HG02763 (cell line): ENCODE measurements at regions not wholly inside any gene's neighbourhood (a gene's known extent, or its start where the extent isn't known, plus 50 kb on each side); places are given as distances from the start of the nearest gene placed in this dataset.

Experiments used
- ATAC-seq: cut with Tn5 transposase; IDR thresholded peaks from one replicate; pipeline ENCODE4 v1.9.1; 2021; ENCODE audit warnings: mild to moderate bottlenecking, moderate library complexity; ENCODE audit not compliant: unreplicated experiment

DNA sequence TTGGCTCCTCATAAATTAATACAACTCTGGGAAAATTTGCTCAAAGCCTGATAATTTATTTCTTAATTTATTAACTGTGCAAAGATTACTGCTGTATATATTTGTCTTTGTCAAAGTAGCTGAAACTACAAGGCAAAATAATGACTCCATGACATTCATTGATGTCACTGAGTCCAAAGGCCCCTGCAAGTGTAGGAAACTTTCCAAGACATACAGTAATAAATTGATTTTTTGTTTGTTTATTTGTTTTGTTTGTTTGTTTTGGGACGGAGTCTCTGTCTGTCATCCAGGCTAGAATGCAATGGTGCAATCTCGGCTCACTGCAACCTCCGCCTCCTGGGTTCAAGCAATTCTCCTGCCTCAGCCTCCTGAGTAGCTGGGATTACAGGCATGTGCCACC is 96.8 kb upstream of the LPP start:
- no peak for ATAC-seq

DNA sequence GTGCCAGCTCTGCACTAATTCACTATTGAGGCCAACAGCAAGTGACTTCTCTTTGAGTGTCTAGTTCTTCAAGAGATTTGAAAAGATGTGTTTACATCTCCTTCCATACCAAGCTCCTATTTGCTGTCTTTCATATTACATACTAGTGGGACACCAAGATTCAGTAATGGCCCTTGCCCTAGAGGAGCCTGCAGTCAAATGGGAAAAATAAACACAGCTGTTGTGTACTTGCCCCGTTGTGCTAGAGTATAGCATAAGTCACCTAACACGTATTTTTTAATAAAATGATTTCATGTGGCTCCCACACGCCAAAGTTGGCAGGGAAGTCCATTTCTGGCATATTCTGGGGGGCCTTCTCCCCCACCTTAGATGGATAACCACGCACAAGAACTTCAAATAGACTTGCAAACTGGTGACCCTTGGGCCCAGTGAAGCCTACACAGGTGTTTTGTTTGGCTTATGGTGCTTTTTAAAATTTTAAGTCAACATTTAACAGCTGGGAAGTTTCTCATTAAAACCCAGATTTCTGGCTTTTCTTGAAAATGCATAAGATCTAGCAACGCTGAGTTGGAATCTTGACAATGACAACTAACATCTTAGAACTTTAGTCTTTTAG is 95.3 kb upstream of the LPP start:
- ATAC-seq, result no peak

DNA sequence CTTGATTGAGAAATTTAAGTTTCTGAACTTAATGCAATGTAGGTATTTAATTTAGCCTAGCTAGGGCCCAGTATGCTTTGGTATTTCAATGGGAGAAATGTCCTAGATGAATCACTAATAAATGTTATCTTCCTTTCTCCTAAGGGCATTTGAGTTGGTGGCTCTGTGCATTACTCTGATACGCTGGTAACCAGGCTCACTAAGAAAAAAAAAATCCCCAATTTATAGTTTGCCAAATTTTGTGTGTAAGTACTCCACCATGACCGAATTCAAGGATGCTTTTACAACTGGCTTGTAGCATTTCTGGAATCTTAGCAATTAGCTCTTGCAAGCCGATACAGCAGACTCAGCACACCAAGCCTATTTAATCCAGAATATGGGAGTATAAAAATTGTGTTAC is 94.6 kb upstream of the LPP start:
- ATAC-seq, result no peak

DNA sequence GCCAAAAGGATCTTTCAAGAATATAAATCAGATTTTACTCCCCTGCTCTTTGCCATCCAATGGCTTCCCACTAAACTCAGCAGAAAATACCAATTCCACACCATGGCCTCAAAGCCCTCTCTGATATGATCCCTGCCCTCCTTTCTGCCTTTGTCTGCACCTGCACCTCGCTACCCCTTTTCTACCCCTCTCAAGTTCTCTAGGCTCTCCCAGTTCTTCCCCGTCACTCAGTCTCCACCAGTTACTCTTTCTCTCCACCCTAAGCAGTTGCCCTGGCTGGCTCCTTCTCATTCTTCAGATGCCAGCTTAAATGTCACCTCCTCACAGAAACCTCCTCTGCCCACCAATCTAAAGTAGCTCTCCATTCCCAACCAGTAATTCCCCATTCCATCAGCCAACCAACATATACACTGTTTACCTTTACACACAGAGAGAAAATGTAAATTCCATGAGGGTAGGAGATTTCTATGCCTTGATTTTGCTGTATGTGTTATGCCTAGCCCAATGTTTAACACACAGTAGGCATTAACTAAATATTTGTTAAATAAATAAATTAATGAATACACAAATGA is 93.6 kb upstream of the LPP start:
- no peak for ATAC-seq

DNA sequence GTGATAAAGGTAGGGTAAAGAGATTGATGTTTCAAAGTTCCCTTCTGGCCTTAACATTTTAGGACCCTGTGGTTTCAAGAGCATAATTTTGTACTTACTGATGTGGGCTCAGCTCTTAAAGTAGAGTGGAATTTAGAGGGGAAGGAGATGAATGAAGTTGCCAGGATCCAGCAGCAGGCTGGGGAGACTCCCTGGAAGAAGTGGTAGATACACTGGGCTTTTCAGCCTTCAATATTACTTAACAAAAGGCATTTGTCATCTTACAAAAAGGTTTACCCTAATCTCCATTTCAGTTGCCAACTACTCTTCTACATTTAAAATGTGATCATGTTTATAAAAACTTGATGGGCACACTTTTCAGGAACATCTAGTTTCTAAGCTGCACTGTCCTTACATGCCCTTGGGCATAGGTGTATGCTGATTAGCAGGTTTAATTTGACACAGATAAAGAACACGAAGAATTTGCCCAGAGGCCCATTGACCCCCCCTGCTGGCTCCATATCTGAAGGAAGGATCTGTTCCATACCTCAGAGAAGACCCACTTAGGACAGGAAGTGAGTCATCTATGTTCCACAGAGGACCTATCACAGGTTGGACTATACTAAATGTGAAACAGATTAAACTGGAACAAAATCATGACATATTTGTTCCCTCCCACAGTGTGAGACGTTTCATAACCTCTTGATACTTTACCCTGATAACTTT is 93.0 kb upstream of the LPP start:
- no peak for ATAC-seq

DNA sequence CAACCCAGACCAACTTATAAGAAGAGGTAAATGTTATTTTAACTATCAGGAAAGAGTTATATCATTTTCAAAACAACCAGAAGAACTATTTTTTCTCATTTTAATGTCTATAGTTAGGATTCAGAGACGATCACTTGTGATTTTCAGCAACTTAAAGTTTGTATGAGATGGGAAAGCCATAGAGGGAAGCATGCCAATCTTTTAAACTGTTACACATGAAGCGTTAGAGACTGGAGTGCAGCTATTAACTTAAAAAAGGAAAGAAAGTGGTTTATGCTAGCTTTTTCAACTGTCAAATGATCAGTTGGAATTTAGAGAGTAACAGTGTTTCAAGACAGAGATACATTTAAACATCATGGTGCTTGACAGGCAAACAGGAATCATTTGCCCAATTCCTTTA is 91.7 kb upstream of the LPP start:
- no peak for ATAC-seq

DNA sequence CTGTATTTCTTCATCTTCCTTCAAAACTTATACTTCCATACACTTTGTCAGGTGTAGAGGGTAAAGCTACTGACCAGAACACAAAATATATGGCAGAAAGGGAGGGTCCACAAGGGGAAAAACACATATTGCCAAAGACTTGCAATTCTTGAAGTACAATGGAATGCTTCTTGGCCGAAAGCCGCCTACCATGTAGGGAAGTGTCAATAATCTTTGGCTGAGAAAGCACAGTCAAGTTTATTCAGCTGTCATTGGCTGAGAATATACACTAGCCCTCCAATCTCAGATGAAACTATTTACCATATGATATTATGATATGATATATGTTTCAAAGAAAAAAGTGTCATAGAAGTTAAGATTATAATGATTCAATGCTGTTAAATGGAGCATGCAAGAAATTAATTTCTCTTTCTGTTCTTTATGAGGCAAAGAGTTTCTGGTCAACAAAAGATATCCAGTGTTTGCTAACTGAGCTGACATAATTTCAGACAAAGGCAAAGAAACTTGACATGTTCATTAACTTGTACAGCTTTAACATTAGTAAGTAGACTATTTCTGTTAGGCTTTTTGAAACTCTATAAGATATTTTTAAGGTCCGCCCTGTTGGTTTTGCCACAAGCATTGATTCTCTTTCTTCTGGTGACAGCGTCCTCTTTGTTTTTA is 89.0 kb upstream of the LPP start:
- no peak for ATAC-seq

DNA sequence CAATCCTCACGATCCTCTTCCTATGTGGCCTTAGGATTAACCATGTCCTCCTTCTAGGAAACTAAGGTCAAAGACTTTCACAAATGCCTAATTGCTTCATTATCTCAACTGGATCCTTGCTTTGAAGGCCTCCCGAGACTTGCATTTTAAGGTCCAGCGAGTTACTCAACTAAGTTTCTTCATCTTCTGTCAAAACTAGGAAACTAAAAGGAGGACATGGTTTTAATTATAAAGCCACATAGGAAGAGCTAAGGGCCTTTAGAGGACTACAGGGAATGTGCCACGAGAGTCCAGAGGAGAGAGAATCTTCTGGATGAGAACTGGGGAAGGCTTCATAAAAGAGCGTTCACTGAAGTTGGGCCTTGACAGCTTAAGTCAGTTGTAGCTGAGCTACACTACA is 87.8 kb upstream of the LPP start:
- no peak for ATAC-seq

DNA sequence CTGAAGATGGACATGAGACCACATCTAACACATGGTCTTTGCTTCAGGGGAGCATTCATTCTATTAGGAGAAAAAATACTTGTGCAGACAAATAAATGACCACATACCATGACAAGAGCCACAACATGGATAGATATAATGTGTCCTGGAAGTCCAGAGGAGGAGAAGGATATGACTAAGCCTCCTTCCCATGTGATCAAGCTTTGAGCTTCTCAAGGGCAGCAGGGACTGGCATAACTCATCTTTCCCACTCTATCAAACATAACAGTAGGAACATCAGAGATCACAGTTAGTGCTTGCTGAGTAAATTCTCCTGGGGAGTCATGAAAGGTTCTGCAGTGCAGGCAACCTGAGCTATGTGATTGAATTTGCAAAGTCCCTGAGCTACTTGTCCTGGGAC is 86.0 kb upstream of the LPP start:
- ATAC-seq, result no peak

DNA sequence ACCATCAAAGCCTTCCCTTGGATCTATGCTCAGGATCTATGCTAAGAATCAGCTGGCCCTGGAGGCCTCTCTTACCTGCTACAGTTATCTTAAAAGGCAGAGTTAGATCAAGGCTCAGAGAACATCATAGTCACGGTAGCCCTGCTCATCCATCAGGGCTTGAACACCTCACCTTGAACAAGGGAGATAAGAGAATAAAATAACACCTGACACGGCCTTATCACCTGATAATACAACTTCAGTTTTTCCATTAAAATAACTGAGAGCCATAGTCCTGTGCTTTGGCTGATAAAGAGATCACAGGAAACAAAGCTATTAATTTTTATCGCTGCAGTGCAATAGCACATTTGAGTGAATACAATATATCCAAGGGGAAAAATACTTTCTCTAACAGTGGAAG is 85.6 kb upstream of the LPP start:
- no peak for ATAC-seq

DNA sequence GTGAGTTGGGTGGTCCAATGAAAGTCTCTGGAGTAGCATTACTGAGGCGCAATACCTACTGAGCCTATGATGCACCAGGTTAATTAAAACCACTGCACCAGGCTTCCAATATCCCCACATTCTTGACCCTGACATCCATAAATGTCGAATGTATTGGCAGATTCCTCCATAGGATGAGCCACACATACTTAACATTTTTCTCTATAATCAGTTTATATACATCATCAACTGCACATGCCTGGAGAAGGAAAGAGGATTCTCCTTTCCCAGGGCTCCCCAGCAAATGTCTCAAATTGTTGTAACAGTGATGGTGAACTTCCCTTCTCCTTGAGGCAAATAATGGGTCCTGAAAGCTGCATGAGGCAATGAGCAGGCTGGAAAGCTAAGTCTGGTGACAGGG is 82.3 kb upstream of the LPP start:
- ATAC-seq, result no peak

DNA sequence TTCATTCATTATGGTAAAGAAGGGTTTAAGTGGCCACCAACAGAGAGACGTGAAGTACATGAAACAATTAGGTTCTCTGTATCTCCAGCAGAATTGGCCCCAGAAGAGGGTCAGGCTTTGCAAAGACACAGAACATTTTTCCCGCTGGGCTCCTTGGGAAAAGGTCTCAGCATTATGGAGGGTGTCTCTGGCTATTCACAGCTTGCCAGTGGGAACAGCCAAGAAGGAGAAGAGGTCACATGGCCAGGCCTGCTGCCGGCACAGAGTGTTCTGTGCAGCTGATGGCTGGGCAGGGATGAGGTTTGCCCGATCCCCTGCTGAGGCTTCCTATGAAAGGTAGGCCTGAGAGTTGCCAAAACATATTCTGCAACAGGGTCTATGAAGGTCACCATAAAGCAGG is 77.8 kb upstream of the LPP start:
- no peak for ATAC-seq

DNA sequence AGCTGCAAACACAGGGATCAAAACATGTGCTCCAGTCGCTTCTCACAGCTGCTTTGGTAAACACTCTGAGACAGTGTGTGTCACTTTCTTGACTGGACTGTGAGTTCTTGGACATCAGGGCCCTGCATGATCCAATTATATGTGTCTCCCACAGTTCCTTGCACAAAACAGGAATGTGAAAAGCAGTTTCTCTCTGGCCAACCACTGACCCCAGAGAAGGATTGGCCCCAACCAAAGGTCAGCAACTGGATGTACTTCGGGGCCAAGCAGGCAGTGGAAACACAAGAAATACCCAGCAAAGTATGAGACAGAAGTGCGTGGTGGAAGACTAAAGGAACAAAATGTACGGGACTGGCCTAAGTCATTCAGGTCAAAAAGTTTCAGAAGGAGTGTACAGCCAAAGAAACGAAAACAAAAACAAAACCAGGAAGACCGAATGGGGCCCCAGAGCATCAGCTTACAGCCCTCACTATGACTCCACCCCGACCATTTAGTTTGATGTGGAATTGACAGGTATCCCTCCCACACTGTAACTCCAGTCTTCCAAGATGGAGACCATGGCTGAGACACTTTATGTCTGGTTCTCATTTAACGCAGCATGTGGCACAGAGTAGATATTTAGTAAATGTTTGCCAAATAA is 76.7 kb upstream of the LPP start:
- no peak for ATAC-seq

DNA sequence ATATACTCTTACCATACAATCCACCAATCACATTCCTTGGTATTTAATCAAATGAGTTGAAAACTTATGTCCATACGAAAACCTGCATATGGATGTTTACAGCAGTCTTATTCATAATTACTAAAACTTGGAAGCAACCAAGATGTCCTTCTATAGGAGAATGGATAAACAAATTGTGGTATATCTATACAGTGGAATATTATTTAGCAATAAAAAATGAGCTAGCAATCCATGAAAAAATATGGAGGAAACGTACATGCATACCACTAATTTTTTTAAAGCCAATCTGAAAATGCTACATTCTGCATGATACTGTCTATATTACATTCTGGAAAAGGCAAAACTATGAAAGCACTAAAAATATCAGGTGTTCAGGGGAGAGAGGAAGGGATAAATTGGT is 73.9 kb upstream of the LPP start:
- ATAC-seq, result no peak

DNA sequence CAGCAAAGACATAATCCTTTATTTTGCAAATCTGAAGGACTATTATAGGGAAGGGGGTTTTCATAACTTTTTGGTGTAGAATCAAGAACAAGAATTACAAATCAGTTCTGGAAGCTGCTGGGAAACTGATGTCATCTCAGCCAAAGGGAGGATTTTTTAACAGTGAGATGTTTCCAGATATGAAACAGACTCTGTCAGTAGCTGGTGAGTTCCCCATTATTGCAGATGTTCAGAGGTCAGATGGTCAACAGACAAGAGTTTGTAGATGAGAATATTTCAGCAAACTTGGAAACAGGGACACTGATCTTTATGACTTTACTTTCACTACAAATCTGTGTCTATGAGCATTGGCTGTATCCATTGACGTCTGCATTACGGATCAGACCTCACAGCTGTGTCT is 71.9 kb upstream of the LPP start:
- no peak for ATAC-seq

DNA sequence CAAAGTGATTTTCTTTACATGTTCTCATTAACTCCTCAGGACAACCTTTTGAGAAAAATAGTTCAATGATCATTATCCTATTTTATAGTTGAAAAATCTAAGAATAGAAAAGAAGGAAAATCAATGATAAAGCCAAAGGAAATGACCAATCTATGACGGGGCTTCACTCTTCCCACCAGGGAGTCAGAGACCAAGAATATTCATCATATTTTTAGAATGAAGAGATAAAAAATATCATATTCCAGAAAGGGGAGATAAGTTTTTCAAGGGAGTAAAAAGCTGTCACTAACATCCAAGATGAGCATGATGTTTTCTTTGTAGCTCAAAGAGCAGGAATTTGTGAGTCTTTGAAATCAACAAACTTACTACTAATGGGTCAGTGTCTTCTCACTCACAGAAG is 71.5 kb upstream of the LPP start:
- no peak for ATAC-seq

DNA sequence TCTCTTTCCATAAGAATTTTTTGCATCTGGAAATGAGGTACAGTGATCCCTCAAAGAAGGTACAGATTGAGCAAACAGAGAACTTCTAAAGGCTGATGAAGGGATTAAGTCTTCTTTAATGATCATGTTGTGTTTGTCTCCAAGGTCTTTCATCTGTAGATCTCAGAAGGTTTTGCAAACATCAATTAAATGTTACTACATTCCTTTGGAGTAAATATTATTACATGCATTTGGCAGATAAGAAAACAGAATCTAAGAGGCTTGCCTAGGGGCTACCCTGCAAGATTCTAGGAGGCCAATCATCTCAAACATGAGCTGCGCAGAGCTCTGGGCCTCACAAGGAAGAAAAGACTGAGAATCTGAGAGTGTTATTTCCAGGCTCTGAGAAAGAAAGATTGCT is 70.9 kb upstream of the LPP start:
- ATAC-seq, result no peak

DNA sequence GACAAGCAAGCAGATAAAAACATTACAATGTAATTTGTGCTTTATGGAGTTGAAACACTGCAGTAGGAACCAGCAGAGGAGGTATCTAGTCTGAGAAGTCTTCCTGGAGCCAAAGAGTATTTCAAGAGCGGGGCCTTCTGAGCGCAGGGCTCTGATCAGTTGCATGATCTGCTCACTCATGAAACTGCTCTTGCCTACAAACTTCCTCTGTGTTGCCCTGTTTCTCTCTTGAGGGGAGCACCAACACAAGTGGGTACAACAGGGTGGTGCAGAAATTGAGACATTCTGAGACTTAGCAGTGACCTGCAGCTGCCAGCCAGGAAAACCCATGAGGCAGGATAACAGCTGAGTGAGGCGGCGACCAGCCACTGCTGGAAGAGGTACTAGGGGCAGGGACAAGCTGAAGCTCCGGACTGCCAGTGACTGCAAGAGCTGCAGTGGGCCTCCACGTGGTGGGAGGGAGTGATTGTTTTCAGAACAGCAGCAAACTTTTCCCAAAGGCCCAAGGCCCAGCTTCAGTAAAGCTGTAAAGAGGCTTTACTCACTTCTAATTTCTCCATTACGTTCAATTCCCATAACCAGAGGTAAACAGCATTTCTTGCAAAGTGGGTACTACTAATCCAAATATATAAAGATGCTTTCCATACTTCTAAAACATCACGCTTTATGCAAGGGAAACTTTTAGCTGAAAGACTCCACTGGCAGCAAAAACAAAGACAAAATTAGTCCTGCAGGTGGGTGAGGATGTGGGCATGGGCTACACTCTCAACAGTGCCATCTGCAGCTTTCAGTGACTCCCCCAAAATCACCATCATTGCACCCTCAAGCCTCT is 69.0 kb upstream of the LPP start:
- ATAC-seq, result no peak

DNA sequence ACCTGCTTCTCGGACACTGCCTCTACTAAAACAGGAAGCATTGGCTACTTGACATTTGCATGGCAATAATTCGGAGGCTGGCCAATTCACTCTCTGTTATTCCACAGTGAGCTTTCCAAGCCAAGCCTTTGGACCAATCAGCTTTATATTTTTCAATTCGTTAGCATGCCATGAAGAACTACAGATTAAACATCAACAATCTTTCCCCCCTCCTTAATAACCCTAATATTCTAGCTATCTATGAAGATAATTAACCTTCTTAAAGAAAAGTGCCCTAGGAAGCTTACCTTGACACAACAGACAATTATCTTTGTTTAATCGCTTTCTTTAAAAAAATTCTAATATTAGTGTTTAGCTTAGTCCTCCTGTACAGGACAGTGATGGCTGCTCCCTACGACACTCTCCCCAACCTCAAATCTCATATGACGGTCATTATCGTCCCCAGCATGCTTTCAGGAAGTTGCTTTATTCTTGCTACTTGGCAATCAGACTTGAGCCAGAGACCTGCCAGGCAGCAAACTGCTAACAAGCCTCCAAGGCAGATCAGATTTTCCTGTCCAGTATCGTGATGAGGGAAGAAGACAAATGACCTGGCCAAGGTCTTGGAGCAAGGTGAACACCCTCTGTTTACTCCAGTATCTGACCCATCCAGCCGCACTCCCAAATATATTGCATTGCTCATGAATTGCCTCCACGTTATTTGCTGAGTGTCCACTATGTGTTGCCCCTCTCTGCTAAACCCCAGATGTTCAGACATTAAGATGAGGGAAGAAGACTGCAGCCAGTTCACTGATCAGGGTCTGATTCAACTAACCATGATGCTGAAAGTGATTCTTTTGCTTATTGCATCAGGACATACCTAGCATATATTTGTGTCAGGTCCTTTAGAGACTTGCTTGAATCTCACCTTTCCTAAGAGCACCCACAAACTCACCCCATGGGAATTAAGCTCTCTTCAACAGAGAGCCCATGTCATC is 68.1 kb upstream of the LPP start:
- no peak for ATAC-seq
